WTC11 (cell line): ENCODE measurements at regions not wholly inside any gene's neighbourhood (a gene's known extent, or its start where the extent isn't known, plus 50 kb on each side); places are given as distances from the start of the nearest gene placed in this dataset.

Experiments used
- CREM ChIP-seq: sonication (generic); formaldehyde crosslinking; IDR thresholded peaks from 2 replicates; pipeline ENCODE4 v1.8.1; 2022; ENCODE audit warnings: mild to moderate bottlenecking, missing genetic modification reagents, moderate library complexity
- FOXK1 ChIP-seq: sonication (generic); formaldehyde crosslinking; IDR thresholded peaks from 2 replicates; pipeline ENCODE4 v1.8.0; 2022; ENCODE audit warnings: mild to moderate bottlenecking, moderate library complexity, missing genetic modification reagents
- NR2C2 ChIP-seq: sonication (generic); formaldehyde crosslinking; IDR thresholded peaks from 2 replicates; pipeline ENCODE4 v1.8.0; 2022; ENCODE audit warnings: mild to moderate bottlenecking, missing genetic modification reagents
- TF ChIP-seq, protein P1 (sequence below): sonication (generic); formaldehyde crosslinking; IDR thresholded peaks from 2 replicates; pipeline ENCODE4 v1.8.1; 2022; ENCODE audit warnings: missing genetic modification reagents, borderline replicate concordance
- TF ChIP-seq, protein P2 (sequence below): fragments of 200-600 bp; IDR thresholded peaks from 2 replicates; pipeline ENCODE4 v1.8.0; 2022; ENCODE audit warnings: antibody characterized with exemption
- TF ChIP-seq, protein P3 (sequence below): sonication (generic); formaldehyde crosslinking; IDR thresholded peaks from 2 replicates; pipeline ENCODE4 v1.8.1; 2023; ENCODE audit warnings: mild to moderate bottlenecking, missing genetic modification reagents, moderate library complexity
- TF ChIP-seq, protein P4 (sequence below): sonication (generic); formaldehyde crosslinking; conservative IDR thresholded peaks from 2 replicates; pipeline ENCODE4 v1.8.1; 2022; ENCODE audit warnings: mild to moderate bottlenecking, missing genetic modification reagents

DNA sequence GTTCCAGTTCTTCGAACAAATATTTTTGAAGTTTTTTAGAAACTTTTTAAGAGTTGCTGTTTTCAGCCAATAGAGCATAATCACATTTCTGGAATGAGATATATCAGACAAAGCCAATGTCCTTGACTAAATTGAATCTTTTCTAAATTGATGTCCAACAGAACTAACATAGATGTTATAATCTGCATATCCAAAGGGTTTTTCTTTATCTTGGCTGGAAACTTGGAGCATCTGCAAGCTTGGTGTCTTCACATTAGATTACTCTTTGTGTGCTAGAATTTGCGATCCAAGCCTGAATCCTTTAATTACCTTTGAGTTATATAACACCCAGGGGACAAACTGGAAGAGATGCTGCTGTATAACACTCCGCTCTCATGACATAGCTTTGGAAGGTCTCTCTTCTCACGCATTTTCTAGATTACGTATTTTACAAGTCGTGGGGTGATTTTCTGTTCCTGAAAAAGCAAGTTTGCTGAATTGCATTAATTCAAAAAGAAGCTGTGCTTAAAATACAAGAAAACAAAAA, 64.4 kb upstream of the FUCA2 start:
- TF ChIP-seq CREM (CRISPR knock-in tag) (no peak), NR2C2 (CRISPR knock-in tag) (no peak), FOXK1 (no peak)
- TF ChIP-seq, protein P1, sequence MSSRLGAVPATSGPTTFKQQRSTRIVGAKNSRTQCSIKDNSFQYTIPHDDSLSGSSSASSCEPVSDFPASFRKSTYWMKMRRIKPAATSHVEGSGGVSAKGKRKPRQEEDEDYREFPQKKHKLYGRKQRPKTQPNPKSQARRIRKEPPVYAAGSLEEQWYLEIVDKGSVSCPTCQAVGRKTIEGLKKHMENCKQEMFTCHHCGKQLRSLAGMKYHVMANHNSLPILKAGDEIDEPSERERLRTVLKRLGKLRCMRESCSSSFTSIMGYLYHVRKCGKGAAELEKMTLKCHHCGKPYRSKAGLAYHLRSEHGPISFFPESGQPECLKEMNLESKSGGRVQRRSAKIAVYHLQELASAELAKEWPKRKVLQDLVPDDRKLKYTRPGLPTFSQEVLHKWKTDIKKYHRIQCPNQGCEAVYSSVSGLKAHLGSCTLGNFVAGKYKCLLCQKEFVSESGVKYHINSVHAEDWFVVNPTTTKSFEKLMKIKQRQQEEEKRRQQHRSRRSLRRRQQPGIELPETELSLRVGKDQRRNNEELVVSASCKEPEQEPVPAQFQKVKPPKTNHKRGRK: no peak
- TF ChIP-seq, protein P2, sequence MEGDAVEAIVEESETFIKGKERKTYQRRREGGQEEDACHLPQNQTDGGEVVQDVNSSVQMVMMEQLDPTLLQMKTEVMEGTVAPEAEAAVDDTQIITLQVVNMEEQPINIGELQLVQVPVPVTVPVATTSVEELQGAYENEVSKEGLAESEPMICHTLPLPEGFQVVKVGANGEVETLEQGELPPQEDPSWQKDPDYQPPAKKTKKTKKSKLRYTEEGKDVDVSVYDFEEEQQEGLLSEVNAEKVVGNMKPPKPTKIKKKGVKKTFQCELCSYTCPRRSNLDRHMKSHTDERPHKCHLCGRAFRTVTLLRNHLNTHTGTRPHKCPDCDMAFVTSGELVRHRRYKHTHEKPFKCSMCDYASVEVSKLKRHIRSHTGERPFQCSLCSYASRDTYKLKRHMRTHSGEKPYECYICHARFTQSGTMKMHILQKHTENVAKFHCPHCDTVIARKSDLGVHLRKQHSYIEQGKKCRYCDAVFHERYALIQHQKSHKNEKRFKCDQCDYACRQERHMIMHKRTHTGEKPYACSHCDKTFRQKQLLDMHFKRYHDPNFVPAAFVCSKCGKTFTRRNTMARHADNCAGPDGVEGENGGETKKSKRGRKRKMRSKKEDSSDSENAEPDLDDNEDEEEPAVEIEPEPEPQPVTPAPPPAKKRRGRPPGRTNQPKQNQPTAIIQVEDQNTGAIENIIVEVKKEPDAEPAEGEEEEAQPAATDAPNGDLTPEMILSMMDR: no peak
- TF ChIP-seq, protein P3, sequence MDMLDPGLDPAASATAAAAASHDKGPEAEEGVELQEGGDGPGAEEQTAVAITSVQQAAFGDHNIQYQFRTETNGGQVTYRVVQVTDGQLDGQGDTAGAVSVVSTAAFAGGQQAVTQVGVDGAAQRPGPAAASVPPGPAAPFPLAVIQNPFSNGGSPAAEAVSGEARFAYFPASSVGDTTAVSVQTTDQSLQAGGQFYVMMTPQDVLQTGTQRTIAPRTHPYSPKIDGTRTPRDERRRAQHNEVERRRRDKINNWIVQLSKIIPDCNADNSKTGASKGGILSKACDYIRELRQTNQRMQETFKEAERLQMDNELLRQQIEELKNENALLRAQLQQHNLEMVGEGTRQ: no peak
- TF ChIP-seq, protein P4, sequence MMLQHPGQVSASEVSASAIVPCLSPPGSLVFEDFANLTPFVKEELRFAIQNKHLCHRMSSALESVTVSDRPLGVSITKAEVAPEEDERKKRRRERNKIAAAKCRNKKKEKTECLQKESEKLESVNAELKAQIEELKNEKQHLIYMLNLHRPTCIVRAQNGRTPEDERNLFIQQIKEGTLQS (CRISPR knock-in tag): no peak
